NCI-H2107 treated with DMSO at 0.1 percent for 48 hours (cell line): ENCODE measurements at regions not wholly inside any gene's neighbourhood (a gene's known extent, or its start where the extent isn't known, plus 50 kb on each side); places are given as distances from the start of the nearest gene placed in this dataset.

Source experiments
- DNase-seq: peaks from one replicate; lab custom pipeline; 2025; ENCODE audit not compliant: unreplicated experiment; lab: John Stamatoyannopoulos, UW

- DNase-seq = no peak
Observed at GRCh38 chr13:106384516-106384915, 150.9 kb downstream of the EFNB2 start.

- DNase-seq = no peak
Observed at GRCh38 chr13:106383791-106384190, 151.7 kb downstream of the EFNB2 start.

- DNase-seq = no peak
Observed at GRCh38 chr13:106382534-106382933, 152.9 kb downstream of the EFNB2 start.

GRCh38 chr13:106381091-106381490 lies 154.4 kb downstream of the EFNB2 start:
- DNase-seq = no peak

- DNase-seq = no peak
Observed at GRCh38 chr13:106377931-106378662, 157.4 kb downstream of the EFNB2 start.

- DNase-seq = no peak
Observed at GRCh38 chr13:106377341-106377740, 158.1 kb downstream of the EFNB2 start.

GRCh38 chr13:106376401-106377112 lies 158.9 kb downstream of the EFNB2 start:
- DNase-seq = no peak

- no peak for DNase-seq
Observed at GRCh38 chr13:106375085-106375484, 160.4 kb downstream of the EFNB2 start.

- no peak for DNase-seq
Observed at GRCh38 chr13:106374631-106375030, 160.8 kb downstream of the EFNB2 start.

- no peak for DNase-seq
Observed at GRCh38 chr13:106373989-106374572, 161.4 kb downstream of the EFNB2 start.

GRCh38 chr13:106373304-106373988 lies 162.0 kb downstream of the EFNB2 start:
- DNase-seq = peak; percentile 72

GRCh38 chr13:106372199-106373155 lies 163.0 kb downstream of the EFNB2 start:
- no peak for DNase-seq

GRCh38 chr13:106371024-106371423 lies 164.4 kb downstream of the EFNB2 start:
- no peak for DNase-seq

- DNase-seq = no peak
Observed at GRCh38 chr13:106369858-106370257, 165.6 kb downstream of the EFNB2 start.

- no peak for DNase-seq
Observed at GRCh38 chr13:106369091-106369490, 166.4 kb downstream of the EFNB2 start.

GRCh38 chr13:106367361-106367971 lies 168.0 kb downstream of the EFNB2 start:
- DNase-seq = no peak

- no peak for DNase-seq
Observed at GRCh38 chr13:106362707-106363106, 172.8 kb downstream of the EFNB2 start.

- DNase-seq = no peak
Observed at GRCh38 chr13:106361621-106362020, 173.8 kb downstream of the EFNB2 start.

GRCh38 chr13:106357198-106357597 lies 178.3 kb downstream of the EFNB2 start:
- no peak for DNase-seq

- DNase-seq = no peak
Observed at GRCh38 chr13:106355866-106356265, 179.6 kb downstream of the EFNB2 start.
